ENCODE measurements at regions not wholly inside any gene's neighbourhood (a gene's known extent, or its start where the extent isn't known, plus 50 kb on each side); places are given as distances from the start of the nearest gene placed in this dataset.

- TF ChIP-seq CTCF (conservative IDR thresholded peaks at IDR 0.05 in 1 of 2, IDR thresholded peaks at IDR 0.05 in 1 of 2; ENCODE audit: extremely low read depth in 1 of 2, insufficient read depth in 1 of 2, low read depth in 1 of 2, low read length in 2 of 2) (no peak), EZH2 (IDR thresholded peaks at IDR 0.05; ENCODE audit: borderline replicate concordance, low read length) (no peak)
These were observed 51.1 kb upstream of the DLX2 start for GRCh38 chr2:172153757-172154156.
